NCI-H82 treated with DMSO at 0.1 percent for 48 hours (cell line): ENCODE measurements at regions not wholly inside any gene's neighbourhood (a gene's known extent, or its start where the extent isn't known, plus 50 kb on each side); places are given as distances from the start of the nearest gene placed in this dataset.
"Not testable (repeated sequence)": the region's sequence is repeated elsewhere in the genome, so short reads cannot be mapped to it uniquely, and the experiment has no call there.

Experiments used
- DNase-seq: peaks from one replicate; lab custom pipeline; 2025; ENCODE audit not compliant: unreplicated experiment; lab: John Stamatoyannopoulos, UW

DNA sequence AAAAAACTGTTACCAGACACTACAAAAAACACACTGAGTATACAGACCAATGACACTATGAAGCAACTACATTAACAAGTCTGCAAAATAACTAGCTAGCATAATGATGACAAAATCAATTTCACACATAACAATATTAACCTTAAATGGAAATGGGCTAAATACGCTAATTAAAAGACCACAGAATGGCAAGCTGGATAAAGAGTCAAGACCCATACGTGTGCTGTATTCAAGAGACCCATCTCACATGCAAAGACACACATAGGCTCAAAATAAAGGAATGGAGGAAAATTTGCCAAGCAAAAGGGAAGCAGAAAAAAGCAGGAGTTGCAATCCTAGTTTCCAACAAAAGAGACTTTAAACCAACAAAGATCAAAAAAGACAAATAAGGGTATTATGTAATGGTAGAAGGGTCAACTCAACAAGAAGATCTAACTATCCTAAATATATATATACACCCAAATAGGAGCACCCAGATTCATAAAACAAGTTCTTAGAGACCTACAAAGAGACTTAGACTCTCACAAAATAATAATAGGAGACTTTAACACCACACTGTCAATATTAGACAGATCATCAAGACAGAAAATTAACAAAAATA, 158.6 kb downstream of the ALDH8A1 start:
- DNase-seq = not testable (repeated sequence)

DNA sequence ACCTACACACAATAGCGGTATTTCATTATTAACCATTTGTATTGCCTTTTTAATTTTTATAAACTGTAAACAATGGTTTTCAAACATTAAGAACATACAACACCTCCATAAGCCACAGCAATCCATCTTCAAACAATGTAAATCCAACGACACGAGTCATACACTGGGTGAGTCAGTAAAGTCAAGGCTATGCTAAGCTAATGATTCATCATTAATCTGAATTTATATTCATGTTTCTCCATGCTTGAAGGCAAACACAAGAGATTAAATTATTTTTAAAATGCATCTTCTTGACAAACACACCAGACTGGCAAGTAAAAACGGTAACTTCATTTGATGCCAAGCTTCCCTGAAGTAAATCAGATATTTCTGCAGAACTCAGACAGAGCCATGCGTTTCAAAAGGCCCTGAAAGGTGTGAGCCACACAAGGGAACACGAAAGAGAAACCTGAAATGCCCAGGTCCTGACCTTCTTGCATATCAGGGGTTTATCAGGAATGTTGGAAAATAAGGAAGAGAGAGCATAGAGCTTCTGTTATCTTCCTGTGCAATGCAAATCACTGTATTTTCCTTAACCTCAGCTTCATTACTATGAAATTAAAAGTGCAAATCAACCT, 162.5 kb downstream of the ALDH8A1 start:
- DNase-seq = no peak

DNA sequence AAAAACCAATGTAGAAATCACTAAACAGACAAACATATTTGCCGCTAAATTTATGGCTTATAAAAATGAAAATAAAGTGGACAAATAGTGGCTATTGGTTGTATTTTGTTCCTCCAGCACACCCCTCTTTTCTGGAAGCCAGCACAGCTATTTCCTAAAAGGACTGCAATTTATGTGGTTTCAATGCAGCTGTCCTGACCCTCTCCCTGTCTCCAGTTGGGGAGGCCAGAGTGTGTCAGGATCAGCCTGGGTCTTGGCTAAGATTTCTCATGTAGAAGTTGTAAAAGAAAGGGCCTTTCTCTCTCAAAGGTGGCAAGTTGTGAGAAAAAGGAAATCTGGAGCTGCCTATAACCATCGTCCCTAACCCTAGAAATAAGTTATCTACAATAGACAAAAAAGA, 165.6 kb downstream of the ALDH8A1 start:
- no peak for DNase-seq

DNA sequence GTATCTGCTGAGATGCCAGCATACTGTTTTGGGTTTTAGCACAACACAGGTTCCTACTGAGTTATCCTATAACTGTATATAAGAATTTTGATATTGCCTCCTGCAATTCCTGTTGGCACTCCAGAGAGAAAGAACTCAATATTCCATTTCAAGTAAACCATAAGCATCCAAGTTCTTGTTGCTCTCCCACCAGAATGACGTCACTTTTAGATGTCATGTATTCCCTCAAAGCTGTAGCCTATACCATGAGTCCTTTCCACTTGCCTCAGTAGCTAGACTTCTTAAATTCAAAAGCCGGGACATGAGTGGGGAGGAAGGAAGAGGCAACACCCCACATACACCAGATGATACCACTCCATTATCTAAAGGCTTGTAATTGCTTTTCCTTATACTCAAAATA, 171.5 kb downstream of the ALDH8A1 start:
- no peak for DNase-seq

DNA sequence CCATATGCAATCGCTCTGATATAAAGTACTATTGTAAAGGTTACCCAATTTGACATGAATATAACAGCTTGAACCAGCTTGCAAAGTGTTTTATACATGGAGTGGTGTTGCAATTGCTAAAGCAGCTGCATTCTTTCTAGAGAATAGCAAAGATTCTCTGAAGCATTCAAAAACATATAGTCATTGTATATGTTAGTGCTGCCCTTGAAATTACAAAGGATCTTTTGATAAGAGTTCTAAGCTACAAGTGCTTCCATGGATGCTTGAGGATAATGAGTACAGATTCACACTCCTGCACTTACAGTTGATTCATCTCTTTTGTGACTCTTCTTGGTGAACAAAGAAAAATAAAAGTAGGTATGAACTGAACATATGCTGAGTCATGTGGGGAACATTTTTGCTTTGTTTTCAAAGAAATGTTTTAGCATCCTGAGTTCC, 175.7 kb downstream of the ALDH8A1 start:
- no peak for DNase-seq

DNA sequence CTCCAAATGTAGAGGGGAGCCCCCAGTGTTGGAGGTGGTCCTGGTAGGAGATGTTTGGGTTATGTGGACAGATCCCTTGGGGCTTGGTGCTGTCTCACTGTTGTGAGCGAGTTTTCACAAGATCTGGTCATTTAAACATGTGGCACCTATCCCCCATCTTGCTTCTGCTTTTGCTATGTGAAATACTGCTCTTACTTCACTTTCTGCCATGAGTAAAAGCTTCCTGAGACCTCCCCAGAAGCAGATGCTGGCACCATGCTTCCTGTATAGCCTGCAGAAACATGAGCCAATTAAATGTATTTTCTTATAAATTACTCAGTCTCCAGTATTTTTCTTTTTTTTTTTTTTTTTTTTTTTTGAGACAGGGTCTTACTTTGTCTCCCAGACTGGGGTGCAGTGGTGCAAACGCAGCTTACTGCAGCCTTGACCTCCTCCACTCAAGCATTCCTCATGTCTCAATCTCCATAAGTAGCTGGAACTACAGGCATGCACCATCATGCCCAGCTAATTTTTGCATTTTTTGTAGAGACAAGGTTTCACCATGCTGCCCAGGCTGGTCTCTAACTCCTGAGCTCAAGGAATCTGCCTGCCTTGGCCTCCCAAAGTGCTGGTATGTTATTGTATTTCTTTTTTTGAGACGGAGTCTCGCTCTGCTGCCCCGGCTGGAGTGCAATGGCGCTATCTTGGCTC, 177.1 kb downstream of the ALDH8A1 start:
- DNase-seq = no peak

DNA sequence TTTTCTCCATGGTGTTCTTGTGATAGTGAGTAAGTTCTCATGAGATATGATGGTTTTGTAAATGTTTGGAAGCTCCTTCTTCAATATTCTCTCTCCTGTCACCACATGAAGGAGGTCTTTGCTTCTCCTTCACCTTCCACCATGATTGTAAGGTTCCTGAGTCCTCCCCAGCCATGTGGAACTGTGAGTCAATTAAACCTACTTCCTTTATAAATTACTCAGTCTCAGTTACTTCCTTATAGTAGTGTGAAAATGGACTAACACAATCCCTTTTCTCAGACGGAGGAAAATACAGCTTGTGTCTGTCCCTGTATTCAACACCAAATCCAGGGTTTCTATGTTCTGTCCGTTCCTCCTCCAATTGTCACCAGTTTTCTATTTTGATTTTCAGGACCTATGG, 181.0 kb downstream of the ALDH8A1 start:
- DNase-seq = no peak

DNA sequence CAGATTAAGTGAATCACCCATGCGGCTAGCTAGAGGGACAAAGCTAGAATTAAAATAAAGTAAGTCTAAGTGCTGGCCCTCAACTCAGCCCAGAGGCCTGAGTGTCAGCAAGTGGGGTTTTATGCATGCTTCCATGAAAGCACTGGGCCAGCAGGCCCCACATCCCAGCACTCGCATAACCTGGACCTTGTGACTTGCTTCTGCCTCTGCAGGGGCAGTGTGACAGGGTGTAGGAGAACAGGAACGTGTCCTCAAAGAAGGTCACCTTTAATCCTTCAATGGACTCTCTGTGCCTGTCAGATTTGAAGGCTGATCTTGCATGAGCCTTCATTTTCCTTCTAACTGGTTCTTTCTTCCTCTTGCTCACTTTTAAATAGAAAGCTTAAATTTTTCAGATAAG, 183.4 kb downstream of the ALDH8A1 start:
- DNase-seq = no peak

DNA sequence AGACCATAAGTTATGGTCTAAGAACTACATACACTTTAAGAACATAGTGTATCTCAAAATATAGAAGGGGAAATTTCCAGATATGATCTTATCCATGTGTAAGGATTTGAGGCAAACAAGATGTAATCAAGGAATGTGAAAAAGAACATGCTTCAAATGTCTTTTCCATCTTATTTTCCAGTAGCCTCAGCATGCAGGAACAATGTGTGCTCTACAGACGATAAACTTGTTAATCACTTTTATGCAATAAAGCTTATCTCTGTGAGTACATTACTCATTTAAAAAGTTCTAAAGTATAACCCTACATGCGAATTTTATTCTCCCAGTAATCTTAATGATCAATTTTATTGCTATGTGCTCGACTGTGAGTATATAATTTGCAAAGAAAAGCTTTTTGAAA, 185.2 kb downstream of the ALDH8A1 start:
- no peak for DNase-seq

DNA sequence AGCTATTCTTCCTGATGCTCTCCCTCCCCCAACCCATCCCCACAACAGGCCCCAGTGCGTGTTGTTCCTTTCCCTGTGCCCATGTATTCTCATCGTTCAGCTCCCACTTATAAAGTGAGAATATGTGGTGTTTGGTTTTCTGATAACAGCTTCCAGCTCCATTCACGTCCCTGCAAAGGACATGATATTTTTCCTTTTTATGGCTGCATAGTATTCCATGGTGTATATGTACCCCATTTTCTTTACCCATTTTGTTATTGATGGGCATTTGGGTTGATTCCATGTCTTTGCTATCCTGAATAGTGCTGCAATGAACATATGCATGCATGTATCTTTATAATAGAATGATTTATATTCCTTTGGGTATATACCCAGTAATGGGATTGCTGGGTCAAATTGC, 186.3 kb downstream of the ALDH8A1 start:
- not testable (repeated sequence) for DNase-seq

DNA sequence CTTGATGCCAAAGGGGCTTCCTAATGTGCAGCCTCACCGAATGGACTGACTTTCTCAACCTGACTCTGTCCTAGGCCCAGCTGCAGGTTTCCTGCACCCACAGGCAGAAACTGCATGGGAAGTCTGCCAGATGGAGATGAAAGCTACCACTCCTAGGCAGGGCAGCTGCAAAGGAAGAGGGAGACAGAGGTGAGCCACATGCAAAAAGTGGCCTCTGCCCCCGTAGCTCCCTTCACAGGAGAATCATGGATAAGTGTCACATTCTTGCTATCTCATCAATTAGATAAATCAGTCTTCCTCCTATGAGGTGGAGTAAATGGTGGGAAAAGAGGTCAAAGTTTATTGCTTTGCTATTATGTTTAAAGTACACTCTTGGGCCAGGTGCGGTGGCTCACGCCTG, 191.3 kb downstream of the ALDH8A1 start:
- no peak for DNase-seq

DNA sequence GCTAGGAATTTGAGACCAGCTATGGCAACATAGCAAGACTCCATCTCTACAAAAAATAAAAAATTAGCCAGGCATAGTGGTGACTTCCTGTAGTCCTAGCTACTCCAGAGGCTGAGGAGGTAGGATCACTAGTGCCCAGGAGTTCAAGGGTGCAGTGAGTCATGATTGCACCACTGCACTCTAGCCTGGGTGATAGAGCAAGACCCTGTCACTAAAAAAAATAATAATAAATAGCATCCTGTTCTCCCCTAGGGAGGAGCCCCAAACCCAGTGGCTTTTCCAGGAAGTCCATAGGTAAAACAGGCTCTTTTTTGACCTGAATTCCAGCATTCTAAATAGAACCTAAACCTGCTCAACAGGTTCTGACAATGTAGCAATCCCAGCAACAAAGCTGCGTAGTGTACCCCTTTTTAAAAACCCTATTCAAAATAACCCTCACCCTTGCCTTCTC, 192.0 kb downstream of the ALDH8A1 start:
- no peak for DNase-seq

DNA sequence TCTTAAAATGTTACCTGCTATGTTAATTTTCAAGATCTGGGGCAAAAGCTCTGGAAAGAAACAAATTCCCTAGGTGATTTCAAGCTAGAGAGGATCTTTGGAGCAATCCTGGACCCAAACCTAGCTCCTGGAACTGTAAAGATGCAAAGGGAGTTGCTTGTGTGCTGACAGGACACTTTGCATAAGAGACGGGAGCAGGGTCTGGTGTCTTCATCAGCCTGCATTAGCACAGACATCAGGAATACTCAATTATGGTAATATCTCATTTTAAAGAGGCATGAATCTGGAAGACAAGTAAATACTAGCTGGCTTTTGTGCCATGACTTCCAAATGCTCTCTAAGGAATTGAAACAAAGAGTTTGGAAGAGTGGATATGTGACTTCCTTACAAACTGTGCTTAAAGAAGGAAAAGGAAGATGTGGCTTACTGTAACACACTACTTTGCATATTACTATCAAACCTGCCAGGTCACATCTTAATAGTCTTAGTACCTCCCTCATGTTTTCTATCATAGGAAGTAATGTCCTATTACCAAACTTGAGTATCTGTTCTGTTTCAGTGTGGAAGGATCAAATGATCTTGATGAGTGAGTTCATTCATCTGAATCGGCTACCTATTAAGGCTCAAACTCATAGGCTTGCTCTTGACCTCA, 193.4 kb downstream of the ALDH8A1 start:
- no peak for DNase-seq

DNA sequence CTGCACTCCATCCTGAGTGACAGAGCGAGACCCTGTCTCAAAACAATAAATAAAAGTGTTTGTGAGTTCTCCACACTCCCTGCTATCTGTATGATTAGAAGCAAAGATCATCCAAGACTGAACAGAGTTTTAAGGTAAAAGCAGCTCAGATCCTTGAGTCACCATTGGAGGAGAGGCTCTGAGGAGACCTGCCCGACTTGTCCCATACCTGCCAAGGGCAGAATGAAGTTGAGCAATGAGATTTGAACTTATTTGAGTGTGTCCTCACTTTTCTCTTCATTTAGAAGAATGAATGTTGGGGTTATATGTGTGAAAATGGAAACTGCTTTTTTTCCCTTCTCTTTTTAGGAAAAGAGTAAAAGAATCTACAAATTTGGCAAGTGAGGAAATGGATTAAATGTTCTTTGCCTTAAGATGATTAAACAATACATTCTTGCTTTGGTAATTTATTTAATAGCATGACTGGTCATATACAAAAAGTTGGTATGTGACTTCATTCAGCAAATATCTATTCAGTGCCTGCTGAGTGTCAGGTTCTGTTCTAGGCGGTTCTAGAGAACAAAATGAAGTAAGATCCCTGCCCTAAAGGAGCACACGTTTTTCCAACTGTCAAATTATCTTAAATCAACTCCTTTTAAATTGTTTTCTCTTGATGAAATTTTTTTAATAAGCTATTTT, 195.7 kb downstream of the ALDH8A1 start:
- no peak for DNase-seq

DNA sequence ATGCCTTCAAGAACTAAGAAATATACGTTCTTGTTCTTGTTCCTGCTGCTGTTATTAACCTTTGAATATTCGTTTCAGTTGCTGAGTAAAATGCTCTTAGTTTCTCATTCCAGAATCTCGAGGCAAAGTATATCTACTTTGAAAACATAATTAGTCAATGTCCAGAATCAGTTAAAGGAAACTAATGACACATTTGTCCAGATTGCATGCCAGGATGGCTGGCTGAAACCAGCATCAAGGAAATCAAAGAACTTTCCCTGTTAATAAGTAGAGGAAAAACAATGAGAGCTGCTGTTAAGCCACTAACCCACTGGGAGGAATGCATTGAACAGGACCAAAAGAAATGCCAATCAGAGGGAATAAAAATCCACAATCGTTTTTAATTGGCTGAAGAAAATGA, 196.9 kb downstream of the ALDH8A1 start:
- no peak for DNase-seq

DNA sequence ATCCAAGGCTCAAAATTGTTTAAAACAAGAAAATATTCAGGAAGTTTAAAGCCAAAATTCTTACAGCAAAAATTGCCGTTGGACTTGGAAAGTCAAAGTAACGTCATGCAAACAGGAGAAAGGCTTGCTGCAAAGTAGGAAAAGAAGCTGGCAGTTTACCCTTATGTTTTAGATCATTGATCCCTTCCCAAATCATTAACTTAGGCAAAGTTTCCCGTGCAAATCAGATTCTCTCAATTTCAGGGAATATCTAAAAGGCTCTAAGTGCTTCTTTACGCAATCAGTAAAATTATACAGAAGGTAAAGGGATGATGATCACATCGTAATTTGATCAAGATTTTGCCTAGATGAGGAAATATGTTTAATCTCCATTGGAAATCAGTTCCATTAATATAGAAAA, 197.5 kb downstream of the ALDH8A1 start:
- no peak for DNase-seq

DNA sequence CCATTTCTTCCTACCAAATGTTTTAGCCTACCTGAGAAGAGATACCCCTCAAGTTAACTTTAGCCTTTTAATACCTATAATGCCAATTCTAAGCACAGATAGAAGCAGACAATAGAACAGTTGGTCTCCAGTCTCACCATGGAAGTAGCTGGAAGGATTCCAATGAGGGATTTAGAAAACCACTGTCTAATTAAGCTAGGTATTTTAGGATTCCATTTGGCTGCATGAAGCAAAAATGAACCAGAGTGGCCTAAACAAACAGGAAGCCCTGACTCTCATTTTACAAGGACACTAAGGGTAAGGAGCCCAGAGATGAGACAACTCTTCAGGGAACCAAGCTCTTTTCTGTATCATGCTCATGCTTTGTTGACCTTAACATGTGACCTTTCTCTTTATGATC, 199.2 kb downstream of the ALDH8A1 start:
- DNase-seq = peak; percentile 53

DNA sequence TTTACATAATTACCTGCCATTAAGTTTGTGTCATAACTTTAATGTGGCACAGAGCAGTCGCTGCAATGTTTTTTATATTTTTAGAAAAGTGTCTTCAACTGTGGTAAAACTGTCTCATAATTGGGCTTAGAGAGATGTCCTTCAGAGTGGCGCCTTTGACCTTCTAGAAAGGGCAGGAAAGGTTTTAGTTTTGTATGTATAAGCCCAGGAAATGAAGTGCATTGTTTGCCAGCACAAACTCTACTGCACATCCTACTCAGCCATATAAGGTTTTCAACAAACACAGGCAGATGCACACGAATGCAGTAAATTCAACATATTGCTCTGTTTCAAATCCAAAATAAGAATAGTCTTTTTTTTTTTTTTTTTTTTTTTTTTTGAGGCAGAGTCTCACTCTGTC, 201.4 kb downstream of the ALDH8A1 start:
- DNase-seq = no peak

DNA sequence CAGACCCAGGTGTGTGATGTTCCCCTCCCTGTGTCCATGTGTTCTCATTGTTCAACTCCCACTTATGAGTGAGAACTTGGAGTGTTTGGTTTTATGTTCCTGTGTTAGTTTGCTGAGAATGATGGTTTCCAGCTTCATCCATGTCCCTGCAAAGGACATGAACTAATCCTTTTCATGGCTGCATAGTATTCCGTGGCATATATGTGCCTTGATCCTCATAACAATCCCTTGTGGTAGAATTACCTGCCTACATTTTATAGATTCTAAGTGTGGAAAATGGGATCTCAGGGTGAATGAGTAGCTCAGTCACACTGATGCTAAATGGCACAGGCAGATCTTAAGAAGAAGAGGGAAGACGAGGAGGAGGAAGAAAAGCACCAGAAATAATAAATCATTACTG, 202.7 kb downstream of the ALDH8A1 start:
- not testable (repeated sequence) for DNase-seq

DNA sequence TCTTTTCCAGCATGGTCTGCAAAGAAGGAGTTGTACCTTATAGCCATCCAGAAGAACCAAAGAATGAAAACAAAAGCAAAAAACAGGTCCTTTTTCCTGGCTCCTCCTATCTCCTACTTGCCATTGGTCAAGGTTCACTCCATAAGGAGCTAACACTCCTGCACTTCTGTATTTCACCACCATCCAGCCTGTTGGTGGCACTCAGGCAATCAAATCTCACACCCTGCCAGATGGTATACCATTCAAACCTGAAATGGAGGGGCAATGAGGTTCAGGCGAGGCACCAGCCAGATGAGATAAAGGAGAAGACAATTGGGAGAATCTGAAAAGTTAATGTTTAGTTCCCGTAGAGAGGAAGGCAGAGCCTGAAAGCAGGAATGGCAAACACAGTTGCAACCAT, 203.8 kb downstream of the ALDH8A1 start:
- DNase-seq = no peak

DNA sequence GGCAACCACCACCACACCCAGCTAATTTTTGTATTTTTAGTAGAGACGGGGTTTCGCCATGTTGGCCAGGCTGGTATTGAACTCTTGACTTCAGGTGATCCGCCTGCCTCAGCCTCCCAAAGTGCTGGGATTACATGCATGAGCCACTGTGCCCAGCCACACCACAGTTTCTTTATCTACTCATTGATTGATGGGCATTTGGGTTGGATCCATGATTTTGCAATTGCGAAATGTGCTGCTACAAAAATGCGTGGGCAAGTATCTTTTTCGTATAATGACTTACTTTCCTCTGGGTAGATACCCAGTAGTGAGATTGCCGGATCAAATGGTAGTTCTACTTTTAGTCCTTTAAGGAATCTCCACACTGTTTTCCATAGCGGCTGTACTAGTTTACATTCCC, 204.7 kb downstream of the ALDH8A1 start:
- DNase-seq = not testable (repeated sequence)
